GM23338 (cell line): ENCODE measurements at regions not wholly inside any gene's neighbourhood (a gene's known extent, or its start where the extent isn't known, plus 50 kb on each side); places are given as distances from the start of the nearest gene placed in this dataset.

ENCODE experiments used
- ATAC-seq: fragments of 200-7000 bp; cut with Tn5 transposase; 3 replicates; pipeline ENCODE4 v1.9.1; 2020
- DNase-seq: peaks from one replicate; pipeline ENCODE4 v3.0.0-alpha.2; 2015; ENCODE audit warnings: low spot score
- H2AFZ ChIP-seq: fragments of 200-600 bp; sonication (generic); 2 replicates; pipeline ENCODE4 v1.8.0; 2016; ENCODE audit warnings: antibody characterized with exemption, mild to moderate bottlenecking, moderate library complexity
- H3F3A ChIP-seq: fragments of 200-600 bp; sonication (generic); replicated peaks from 2 replicates; pipeline ENCODE4 v1.8.0; 2017; ENCODE audit warnings: antibody characterized with exemption, mixed run types, low read depth
- H3K27ac ChIP-seq: fragments of 200-600 bp; sonication (generic); 2 replicates; pipeline ENCODE4 v1.6.1; 2016; ENCODE audit warnings: low read depth
- H3K27me3 ChIP-seq: fragments of 200-600 bp; sonication (generic); 2 replicates; pipeline ENCODE4 v1.8.0; 2016; ENCODE audit warnings: mild to moderate bottlenecking, mixed run types, moderate library complexity; ENCODE audit not compliant: insufficient read depth
- H3K36me3 ChIP-seq: fragments of 200-600 bp; sonication (generic); 2 replicates; pipeline ENCODE4 v1.8.0; 2016; ENCODE audit warnings: mild to moderate bottlenecking; ENCODE audit not compliant: insufficient read depth
- H3K4me1 ChIP-seq: fragments of 200-600 bp; sonication (generic); 2 replicates; pipeline ENCODE4 v1.8.0; 2016; ENCODE audit warnings: mild to moderate bottlenecking, moderate library complexity; ENCODE audit not compliant: insufficient read depth
- H3K4me2 ChIP-seq: fragments of 200-600 bp; sonication (generic); 2 replicates; pipeline ENCODE4 v1.7.1; 2017; ENCODE audit warnings: mixed run types
- H3K4me3 ChIP-seq: fragments of 200-600 bp; sonication (generic); 2 replicates; pipeline ENCODE4 v1.6.1; 2016; ENCODE audit warnings: mixed run types
- H3K79me2 ChIP-seq: fragments of 200-600 bp; sonication (generic); replicated peaks from 2 replicates; pipeline ENCODE4 v1.8.0; 2017; ENCODE audit warnings: mild to moderate bottlenecking; ENCODE audit not compliant: insufficient read depth
- H3K9me2 ChIP-seq: fragments of 200-600 bp; sonication (generic); 2 replicates; pipeline ENCODE4 v1.8.0; 2017; ENCODE audit not compliant: insufficient read depth
- H4K20me1 ChIP-seq: fragments of 200-600 bp; sonication (generic); replicated peaks from 2 replicates; pipeline ENCODE4 v1.8.0; 2017; ENCODE audit warnings: mild to moderate bottlenecking; ENCODE audit not compliant: insufficient read depth
- H3K27ac Mint-ChIP-seq: 2 replicates; pipeline ENCODE4 v1.8.0; 2020; ENCODE audit warnings: inconsistent platforms, mild to moderate bottlenecking, moderate library complexity, mixed read lengths
- H3K27me3 Mint-ChIP-seq: 3 replicates; pipeline ENCODE4 v1.8.0; 2022; ENCODE audit warnings: low read depth, mild to moderate bottlenecking, moderate library complexity, mixed read lengths, inconsistent platforms; ENCODE audit not compliant: insufficient read depth, poor library complexity
- H3K36me3 Mint-ChIP-seq: 3 replicates; pipeline ENCODE4 v1.8.0; 2021; ENCODE audit warnings: low read depth, mild to moderate bottlenecking, inconsistent platforms, moderate library complexity, mixed read lengths
- H3K4me1 Mint-ChIP-seq: 3 replicates; pipeline ENCODE4 v1.8.0; 2020; ENCODE audit warnings: mild to moderate bottlenecking, inconsistent platforms, mixed read lengths
- H3K4me3 Mint-ChIP-seq: 3 replicates; pipeline ENCODE4 v1.8.0; 2021; ENCODE audit warnings: moderate library complexity, mild to moderate bottlenecking, inconsistent platforms, mixed read lengths
- H3K9me3 Mint-ChIP-seq: 3 replicates; pipeline ENCODE4 v1.8.0; 2020; ENCODE audit warnings: moderate library complexity, mild to moderate bottlenecking, inconsistent platforms, mixed read lengths
- CREB1 ChIP-seq: fragments of 250-450 bp; sonication (Bioruptor Pico); IDR thresholded peaks from 2 replicates; pipeline ENCODE4 v1.5.0; 2020; ENCODE audit warnings: low read depth, mild to moderate bottlenecking, moderate library complexity
- ETS1 ChIP-seq: IDR thresholded peaks from 2 replicates; pipeline ENCODE4 v1.6.1; 2016; ENCODE audit warnings: antibody characterized with exemption
- EZH2 ChIP-seq: fragments of 200-600 bp; sonication (generic); IDR thresholded peaks from one replicate; pipeline ENCODE4 v1.8.0; 2017; ENCODE audit warnings: antibody characterized with exemption, mild to moderate bottlenecking, low read depth; ENCODE audit not compliant: unreplicated experiment
- EZH2phosphoT487 ChIP-seq: fragments of 200-600 bp; sonication (generic); IDR thresholded peaks from one replicate; pipeline ENCODE4 v1.8.1; 2018; ENCODE audit warnings: antibody characterized with exemption; ENCODE audit not compliant: unreplicated experiment
- JUNB ChIP-seq: IDR thresholded peaks from one replicate; pipeline ENCODE4 v1.6.1; 2016; ENCODE audit warnings: antibody characterized with exemption; ENCODE audit not compliant: unreplicated experiment
- NANOG ChIP-seq: IDR thresholded peaks from 2 replicates; pipeline ENCODE4 v1.6.1; 2016; ENCODE audit warnings: antibody characterized with exemption, borderline replicate concordance
- POLR2AphosphoS5 ChIP-seq: IDR thresholded peaks from 2 replicates; pipeline ENCODE4 v1.6.1; 2016; ENCODE audit warnings: antibody characterized with exemption, low read depth
- REST ChIP-seq: IDR thresholded peaks from one replicate; pipeline ENCODE4 v1.6.1; 2018; ENCODE audit warnings: antibody characterized with exemption; ENCODE audit not compliant: unreplicated experiment
- STAT1 ChIP-seq: IDR thresholded peaks from one replicate; pipeline ENCODE4 v1.6.1; 2016; ENCODE audit warnings: antibody characterized with exemption; ENCODE audit not compliant: unreplicated experiment
- ZNF114 ChIP-seq: fragments of 250-450 bp; sonication (Bioruptor Pico); IDR thresholded peaks from 2 replicates; pipeline ENCODE4 v1.5.0; 2020; ENCODE audit warnings: mild to moderate bottlenecking, moderate library complexity
- ZNF331 ChIP-seq: fragments of 250-450 bp; sonication (Bioruptor Pico); IDR thresholded peaks from 2 replicates; pipeline ENCODE4 v1.5.0; 2020; ENCODE audit warnings: low read depth, mild to moderate bottlenecking, moderate library complexity

DNA sequence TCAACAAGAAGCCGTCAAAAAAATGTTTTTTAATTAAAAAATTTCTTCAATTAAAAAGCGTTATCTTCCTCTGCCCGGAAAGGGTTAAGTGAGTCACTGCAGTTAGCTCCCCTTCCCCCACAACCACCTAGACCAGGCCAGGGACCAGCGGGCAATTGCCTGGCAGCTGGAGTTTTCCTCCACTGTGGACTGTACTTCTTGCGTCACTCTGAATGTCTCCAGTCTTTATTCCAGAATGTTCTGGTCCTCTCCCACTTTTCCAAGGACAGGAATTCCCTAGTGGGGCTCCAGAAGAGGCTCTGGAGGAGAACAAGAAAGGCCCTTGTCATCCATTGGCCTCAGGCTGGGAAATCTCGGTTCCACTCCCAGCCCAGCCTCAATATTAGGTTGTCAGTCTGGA, 114.0 kb downstream of the C9orf50 start (continued):
- no peak for TF ChIP-seq REST

GRCh38 chr9:129506041-129506440, 114.9 kb downstream of the C9orf50 start:
- no peak overlapping the region for H3K4me3 ChIP-seq
- Mint-ChIP-seq H3K27ac (no peak overlapping the region), H3K36me3 (0 out of 3 replicates have a peak, but pooled peaks cover 3% of the 10 kb centered on the region), H3K4me3 (no peak overlapping the region), H3K9me3 (peaks cover 6% of the 10 kb centered on the region; the same call in 1 of the 3 replicates), H3K27me3 (peaks cover 14% of the 10 kb centered on the region), H3K4me1 (peaks cover 27% of the 10 kb centered on the region)
- no peaks in the 10 kb centered on the region for H4K20me1 ChIP-seq
- no peak overlapping the region; the same call in 1 of the 2 replicates for H2AFZ ChIP-seq
- H3K9me2 ChIP-seq: no peaks in the 10 kb centered on the region
- 0 out of 2 replicates have a peak, but pooled peaks cover 2% of the 10 kb centered on the region for H3F3A ChIP-seq
- peaks cover 8% of the 10 kb centered on the region; the same call in 1 of the 2 replicates for H3K4me1 ChIP-seq
- no peak for DNase-seq
- H3K36me3 ChIP-seq: no peaks in the 10 kb centered on the region; the same call in 1 of the 2 replicates
- H3K27me3 ChIP-seq: no peaks in the 10 kb centered on the region
- no peak overlapping the region for H3K4me2 ChIP-seq
- H3K27ac ChIP-seq: no peak overlapping the region
- H3K79me2 ChIP-seq: no peaks in the 10 kb centered on the region
- ATAC-seq: no peak
- no peak for TF ChIP-seq CREB1 (CRISPR knock-in tag)
- no peak for TF ChIP-seq EZH2
- TF ChIP-seq ZNF114: no peak
- no peak for TF ChIP-seq JUNB
- no peak for TF ChIP-seq ETS1
- no peak for TF ChIP-seq POLR2AphosphoS5
- no peak for TF ChIP-seq STAT1
- no peak for TF ChIP-seq ZNF331 (CRISPR knock-in tag)
- no peak for TF ChIP-seq EZH2phosphoT487
- no peak for TF ChIP-seq REST
- TF ChIP-seq NANOG: no peak
